ENCODE measurements at regions not wholly inside any gene's neighbourhood (a gene's known extent, or its start where the extent isn't known, plus 50 kb on each side); places are given as distances from the start of the nearest gene placed in this dataset.

DNA sequence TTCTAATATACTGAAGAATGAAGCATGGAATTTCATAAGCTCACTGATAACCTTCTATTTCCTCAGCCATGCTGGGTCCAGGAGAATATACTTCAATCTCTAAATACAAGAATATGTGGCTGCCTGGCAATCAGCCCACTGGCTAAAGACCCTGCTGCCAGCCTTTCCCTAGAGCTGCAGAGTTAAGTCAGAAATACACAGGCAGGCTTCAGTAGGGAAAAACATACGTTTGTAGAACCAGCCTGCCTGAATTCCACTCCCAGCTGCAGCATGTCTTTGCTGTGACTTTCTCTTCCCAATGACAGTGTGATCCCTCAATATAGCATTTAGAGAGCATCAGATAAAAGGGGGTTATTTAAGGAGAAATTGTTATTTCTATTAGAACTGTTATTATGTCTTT is 289.1 kb downstream of the PCDH19 start:
- H3K36me3 Mint-ChIP-seq: peaks cover 7% of the 10 kb centered on the region
- ATAC-seq (no peak), DNase-seq (ENCODE audit: low spot score) (no peak)
- POLR2A ChIA-PET: no interaction called here
- H3K4me3 Mint-ChIP-seq: no peak overlapping the region
- peaks cover 8% of the 10 kb centered on the region for H3K4me1 Mint-ChIP-seq
- no peaks in the 10 kb centered on the region for H3K27me3 Mint-ChIP-seq (ENCODE audit: low read depth)
- H3K9me3 Mint-ChIP-seq: peaks cover 7% of the 10 kb centered on the region
- CTCF ChIA-PET: no interaction called here
- H3K27ac Mint-ChIP-seq: no peak overlapping the region
- TF ChIP-seq NR3C1 (CRISPR knock-in tag; conservative IDR thresholded peaks at IDR 0.05; ENCODE audit: low read depth): no peak
- TF ChIP-seq GRHL2 (CRISPR knock-in tag; IDR thresholded peaks at IDR 0.05; ENCODE audit: insufficient replicate concordance, severe bottlenecking): no peak
- no peak for TF ChIP-seq ZNF121 (CRISPR knock-in tag; IDR thresholded peaks at IDR 0.05)
- TF ChIP-seq, protein P1, sequence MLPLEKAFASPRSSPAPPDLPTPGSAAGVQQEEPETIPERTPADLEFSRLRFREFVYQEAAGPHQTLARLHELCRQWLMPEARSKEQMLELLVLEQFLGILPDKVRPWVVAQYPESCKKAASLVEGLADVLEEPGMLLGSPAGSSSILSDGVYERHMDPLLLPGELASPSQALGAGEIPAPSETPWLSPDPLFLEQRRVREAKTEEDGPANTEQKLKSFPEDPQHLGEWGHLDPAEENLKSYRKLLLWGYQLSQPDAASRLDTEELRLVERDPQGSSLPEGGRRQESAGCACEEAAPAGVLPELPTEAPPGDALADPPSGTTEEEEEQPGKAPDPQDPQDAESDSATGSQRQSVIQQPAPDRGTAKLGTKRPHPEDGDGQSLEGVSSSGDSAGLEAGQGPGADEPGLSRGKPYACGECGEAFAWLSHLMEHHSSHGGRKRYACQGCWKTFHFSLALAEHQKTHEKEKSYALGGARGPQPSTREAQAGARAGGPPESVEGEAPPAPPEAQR (CRISPR knock-in tag; IDR thresholded peaks at IDR 0.05): no peak
- no peak for TF ChIP-seq FOXK1 (CRISPR knock-in tag; IDR thresholded peaks at IDR 0.05)
- TF ChIP-seq, protein P2, sequence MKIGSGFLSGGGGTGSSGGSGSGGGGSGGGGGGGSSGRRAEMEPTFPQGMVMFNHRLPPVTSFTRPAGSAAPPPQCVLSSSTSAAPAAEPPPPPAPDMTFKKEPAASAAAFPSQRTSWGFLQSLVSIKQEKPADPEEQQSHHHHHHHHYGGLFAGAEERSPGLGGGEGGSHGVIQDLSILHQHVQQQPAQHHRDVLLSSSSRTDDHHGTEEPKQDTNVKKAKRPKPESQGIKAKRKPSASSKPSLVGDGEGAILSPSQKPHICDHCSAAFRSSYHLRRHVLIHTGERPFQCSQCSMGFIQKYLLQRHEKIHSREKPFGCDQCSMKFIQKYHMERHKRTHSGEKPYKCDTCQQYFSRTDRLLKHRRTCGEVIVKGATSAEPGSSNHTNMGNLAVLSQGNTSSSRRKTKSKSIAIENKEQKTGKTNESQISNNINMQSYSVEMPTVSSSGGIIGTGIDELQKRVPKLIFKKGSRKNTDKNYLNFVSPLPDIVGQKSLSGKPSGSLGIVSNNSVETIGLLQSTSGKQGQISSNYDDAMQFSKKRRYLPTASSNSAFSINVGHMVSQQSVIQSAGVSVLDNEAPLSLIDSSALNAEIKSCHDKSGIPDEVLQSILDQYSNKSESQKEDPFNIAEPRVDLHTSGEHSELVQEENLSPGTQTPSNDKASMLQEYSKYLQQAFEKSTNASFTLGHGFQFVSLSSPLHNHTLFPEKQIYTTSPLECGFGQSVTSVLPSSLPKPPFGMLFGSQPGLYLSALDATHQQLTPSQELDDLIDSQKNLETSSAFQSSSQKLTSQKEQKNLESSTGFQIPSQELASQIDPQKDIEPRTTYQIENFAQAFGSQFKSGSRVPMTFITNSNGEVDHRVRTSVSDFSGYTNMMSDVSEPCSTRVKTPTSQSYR (CRISPR knock-in tag; IDR thresholded peaks at IDR 0.05): no peak
- TF ChIP-seq, protein P3, sequence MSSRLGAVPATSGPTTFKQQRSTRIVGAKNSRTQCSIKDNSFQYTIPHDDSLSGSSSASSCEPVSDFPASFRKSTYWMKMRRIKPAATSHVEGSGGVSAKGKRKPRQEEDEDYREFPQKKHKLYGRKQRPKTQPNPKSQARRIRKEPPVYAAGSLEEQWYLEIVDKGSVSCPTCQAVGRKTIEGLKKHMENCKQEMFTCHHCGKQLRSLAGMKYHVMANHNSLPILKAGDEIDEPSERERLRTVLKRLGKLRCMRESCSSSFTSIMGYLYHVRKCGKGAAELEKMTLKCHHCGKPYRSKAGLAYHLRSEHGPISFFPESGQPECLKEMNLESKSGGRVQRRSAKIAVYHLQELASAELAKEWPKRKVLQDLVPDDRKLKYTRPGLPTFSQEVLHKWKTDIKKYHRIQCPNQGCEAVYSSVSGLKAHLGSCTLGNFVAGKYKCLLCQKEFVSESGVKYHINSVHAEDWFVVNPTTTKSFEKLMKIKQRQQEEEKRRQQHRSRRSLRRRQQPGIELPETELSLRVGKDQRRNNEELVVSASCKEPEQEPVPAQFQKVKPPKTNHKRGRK (CRISPR knock-in tag; IDR thresholded peaks at IDR 0.05; ENCODE audit: borderline replicate concordance): no peak
- TF ChIP-seq, protein P4, sequence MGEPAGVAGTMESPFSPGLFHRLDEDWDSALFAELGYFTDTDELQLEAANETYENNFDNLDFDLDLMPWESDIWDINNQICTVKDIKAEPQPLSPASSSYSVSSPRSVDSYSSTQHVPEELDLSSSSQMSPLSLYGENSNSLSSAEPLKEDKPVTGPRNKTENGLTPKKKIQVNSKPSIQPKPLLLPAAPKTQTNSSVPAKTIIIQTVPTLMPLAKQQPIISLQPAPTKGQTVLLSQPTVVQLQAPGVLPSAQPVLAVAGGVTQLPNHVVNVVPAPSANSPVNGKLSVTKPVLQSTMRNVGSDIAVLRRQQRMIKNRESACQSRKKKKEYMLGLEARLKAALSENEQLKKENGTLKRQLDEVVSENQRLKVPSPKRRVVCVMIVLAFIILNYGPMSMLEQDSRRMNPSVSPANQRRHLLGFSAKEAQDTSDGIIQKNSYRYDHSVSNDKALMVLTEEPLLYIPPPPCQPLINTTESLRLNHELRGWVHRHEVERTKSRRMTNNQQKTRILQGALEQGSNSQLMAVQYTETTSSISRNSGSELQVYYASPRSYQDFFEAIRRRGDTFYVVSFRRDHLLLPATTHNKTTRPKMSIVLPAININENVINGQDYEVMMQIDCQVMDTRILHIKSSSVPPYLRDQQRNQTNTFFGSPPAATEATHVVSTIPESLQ (CRISPR knock-in tag; IDR thresholded peaks at IDR 0.05): no peak
- TF ChIP-seq, protein P5, sequence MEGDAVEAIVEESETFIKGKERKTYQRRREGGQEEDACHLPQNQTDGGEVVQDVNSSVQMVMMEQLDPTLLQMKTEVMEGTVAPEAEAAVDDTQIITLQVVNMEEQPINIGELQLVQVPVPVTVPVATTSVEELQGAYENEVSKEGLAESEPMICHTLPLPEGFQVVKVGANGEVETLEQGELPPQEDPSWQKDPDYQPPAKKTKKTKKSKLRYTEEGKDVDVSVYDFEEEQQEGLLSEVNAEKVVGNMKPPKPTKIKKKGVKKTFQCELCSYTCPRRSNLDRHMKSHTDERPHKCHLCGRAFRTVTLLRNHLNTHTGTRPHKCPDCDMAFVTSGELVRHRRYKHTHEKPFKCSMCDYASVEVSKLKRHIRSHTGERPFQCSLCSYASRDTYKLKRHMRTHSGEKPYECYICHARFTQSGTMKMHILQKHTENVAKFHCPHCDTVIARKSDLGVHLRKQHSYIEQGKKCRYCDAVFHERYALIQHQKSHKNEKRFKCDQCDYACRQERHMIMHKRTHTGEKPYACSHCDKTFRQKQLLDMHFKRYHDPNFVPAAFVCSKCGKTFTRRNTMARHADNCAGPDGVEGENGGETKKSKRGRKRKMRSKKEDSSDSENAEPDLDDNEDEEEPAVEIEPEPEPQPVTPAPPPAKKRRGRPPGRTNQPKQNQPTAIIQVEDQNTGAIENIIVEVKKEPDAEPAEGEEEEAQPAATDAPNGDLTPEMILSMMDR (IDR thresholded peaks at IDR 0.05): no peak
- no peak for TF ChIP-seq KAT7 (CRISPR knock-in tag; IDR thresholded peaks at IDR 0.05; ENCODE audit: borderline replicate concordance)
- TF ChIP-seq ZNF317 (CRISPR knock-in tag; IDR thresholded peaks at IDR 0.05; ENCODE audit: borderline replicate concordance, low read depth): no peak
- TF ChIP-seq, protein P6, sequence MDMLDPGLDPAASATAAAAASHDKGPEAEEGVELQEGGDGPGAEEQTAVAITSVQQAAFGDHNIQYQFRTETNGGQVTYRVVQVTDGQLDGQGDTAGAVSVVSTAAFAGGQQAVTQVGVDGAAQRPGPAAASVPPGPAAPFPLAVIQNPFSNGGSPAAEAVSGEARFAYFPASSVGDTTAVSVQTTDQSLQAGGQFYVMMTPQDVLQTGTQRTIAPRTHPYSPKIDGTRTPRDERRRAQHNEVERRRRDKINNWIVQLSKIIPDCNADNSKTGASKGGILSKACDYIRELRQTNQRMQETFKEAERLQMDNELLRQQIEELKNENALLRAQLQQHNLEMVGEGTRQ (CRISPR knock-in tag; IDR thresholded peaks at IDR 0.05): no peak
- no peak for TF ChIP-seq ZBTB21 (CRISPR knock-in tag; IDR thresholded peaks at IDR 0.05; ENCODE audit: borderline replicate concordance)
- TF ChIP-seq ZNF219 (CRISPR knock-in tag; IDR thresholded peaks at IDR 0.05; ENCODE audit: borderline replicate concordance): no peak
- no peak for TF ChIP-seq TCF7 (CRISPR knock-in tag; IDR thresholded peaks at IDR 0.05; ENCODE audit: low read depth)
- TF ChIP-seq ZNF423 (CRISPR knock-in tag; IDR thresholded peaks at IDR 0.05): no peak
- TF ChIP-seq FOXJ3 (CRISPR knock-in tag; IDR thresholded peaks at IDR 0.05; ENCODE audit: borderline replicate concordance): no peak
- TF ChIP-seq CREM (CRISPR knock-in tag; IDR thresholded peaks at IDR 0.05): no peak
- no peak for TF ChIP-seq MXD4 (CRISPR knock-in tag; IDR thresholded peaks at IDR 0.05; ENCODE audit: borderline replicate concordance)
